Activated CD4-positive, alpha-beta memory T cell treated with anti-CD3 and anti-CD28 coated beads for 36 hours (primary cell): ENCODE measurements at regions not wholly inside any gene's neighbourhood (a gene's known extent, or its start where the extent isn't known, plus 50 kb on each side); places are given as distances from the start of the nearest gene placed in this dataset.

Source experiments
- CTCF ChIA-PET: fragments of 350-600 bp; sonication (Branson Sonifier 250); formaldehyde crosslinking; loops from one replicate; lab custom pipeline; 2021; ENCODE audit warnings: antibody characterized with exemption, inconsistent platforms; lab: Charles Lee
- POLR2A ChIA-PET: fragments of 350-600 bp; sonication (Branson Sonifier 250); formaldehyde crosslinking; loops from one replicate; lab custom pipeline; 2021; ENCODE audit warnings: antibody characterized with exemption; lab: Charles Lee
- DNase-seq: peaks from one replicate; pipeline ENCODE4 v3.0.0-alpha.2; 2020
- H3K27ac Mint-ChIP-seq: one replicate; pipeline ENCODE4 v1.8.0; 2021; ENCODE audit warnings: mixed read lengths
- H3K27me3 Mint-ChIP-seq: one replicate; pipeline ENCODE4 v1.8.0; 2021; ENCODE audit warnings: mixed read lengths
- H3K36me3 Mint-ChIP-seq: one replicate; pipeline ENCODE4 v1.8.0; 2021; ENCODE audit warnings: mixed read lengths
- H3K4me1 Mint-ChIP-seq: one replicate; pipeline ENCODE4 v1.8.0; 2021; ENCODE audit warnings: low read depth, mixed read lengths
- H3K4me3 Mint-ChIP-seq: one replicate; pipeline ENCODE4 v1.8.0; 2021; ENCODE audit warnings: mild to moderate bottlenecking, mixed read lengths
- H3K9me3 Mint-ChIP-seq: one replicate; pipeline ENCODE4 v1.8.0; 2021; ENCODE audit warnings: mixed read lengths
- intact Hi-C: fragments of 100-400 bp; cut with micrococcal nuclease; formaldehyde crosslinking; loops from one replicate; pipeline ENCODE4 v1.15.1; 2023

DNA sequence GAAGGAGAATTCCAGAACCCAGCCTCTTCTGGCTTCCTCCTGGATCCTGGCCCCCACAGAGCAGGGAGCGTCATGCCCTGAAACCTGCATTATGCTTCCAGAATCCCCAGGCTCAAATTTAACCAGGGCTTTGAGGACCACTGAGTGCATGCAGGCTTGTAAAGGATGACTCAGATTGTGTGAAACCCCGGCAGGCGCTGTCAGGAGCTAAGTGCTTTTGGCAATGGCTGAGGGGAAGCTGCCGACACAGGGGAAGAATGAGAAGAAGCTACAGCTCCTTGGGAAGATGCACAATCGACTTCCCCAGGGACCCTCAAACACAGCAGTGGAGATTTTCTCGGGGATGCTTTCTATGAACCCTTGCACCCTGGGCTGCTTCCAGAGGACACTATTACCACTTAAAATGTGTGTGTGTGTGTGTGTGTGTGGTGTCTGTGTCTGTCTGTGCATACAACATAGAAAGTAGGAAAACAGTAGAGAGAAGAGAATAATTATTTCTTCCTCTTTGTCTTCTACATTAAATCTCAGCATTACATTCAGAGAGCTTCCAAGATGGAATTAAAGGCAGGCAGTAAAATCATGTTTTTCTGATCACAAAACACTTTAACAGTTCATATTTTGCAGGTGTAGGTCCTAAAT, 183.5 kb upstream of the INHBA start:
- intact Hi-C loops, result no loop called here
- H3K27ac Mint-ChIP-seq, result no peak overlapping the region
- POLR2A ChIA-PET, result interaction anchor here (0.6 kb wide), 1 partner anchor 1013 kb away, joined by 3 read pairs; no protein-coding TSS in a partner anchor
- H3K4me3 Mint-ChIP-seq, result no peak overlapping the region
- peaks cover 9% of the 10 kb centered on the region for H3K27me3 Mint-ChIP-seq
- H3K4me1 Mint-ChIP-seq, result peaks cover 32% of the 10 kb centered on the region
- H3K36me3 Mint-ChIP-seq, result peaks cover 13% of the 10 kb centered on the region
- H3K9me3 Mint-ChIP-seq, result peaks cover 4% of the 10 kb centered on the region
- no peak for DNase-seq
- CTCF ChIA-PET, result interaction anchor here (0.6 kb wide), 1 partner anchor 15 kb away, joined by 3 read pairs; no protein-coding TSS in a partner anchor

DNA sequence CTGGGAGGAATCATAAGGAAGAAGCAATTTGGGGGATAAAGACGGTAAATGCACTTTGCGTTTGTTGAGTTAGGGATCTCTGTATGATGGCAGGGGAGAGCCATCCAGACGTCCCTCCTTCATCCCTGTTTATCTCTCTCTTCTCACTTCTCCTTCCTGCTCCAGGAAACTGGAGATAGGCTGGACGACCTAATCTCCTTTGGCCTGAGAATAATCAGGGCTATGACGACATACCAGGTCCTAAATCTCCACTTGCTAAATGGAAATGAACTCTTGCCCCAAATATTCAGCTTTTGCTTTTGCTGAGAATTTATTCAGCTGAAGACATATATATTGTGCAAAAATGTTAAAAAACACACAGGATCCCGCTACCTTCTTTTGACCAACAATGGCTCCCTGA, 182.9 kb upstream of the INHBA start:
- H3K27me3 Mint-ChIP-seq, result peaks cover 9% of the 10 kb centered on the region
- peaks cover 5% of the 10 kb centered on the region for H3K9me3 Mint-ChIP-seq
- no peak overlapping the region for H3K4me3 Mint-ChIP-seq
- no peak overlapping the region for H3K27ac Mint-ChIP-seq
- DNase-seq, result no peak
- ChIA-PET CTCF (no interaction called here), POLR2A (no interaction called here)
- peaks cover 16% of the 10 kb centered on the region for H3K36me3 Mint-ChIP-seq
- peaks cover 36% of the 10 kb centered on the region for H3K4me1 Mint-ChIP-seq
- intact Hi-C loops, result no loop called here

DNA sequence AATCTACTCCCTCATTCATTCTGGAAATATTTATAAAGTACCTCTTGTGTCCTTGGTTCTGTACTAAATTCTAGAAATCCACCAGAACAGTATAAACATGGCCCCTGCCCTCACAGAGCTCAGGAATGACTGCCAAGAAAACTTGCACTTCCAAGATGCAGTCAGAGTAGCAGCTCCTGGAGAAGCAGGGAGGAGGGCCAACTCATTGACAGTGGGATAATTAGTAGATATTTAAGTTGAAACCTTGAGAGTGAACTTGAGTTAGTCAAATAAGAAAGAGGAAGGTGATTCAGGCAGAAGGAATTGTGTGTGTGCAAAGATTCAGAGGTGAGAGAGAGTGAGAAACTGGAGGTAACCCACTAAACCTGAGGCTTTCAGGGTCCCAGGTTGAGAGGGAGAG, 182.2 kb upstream of the INHBA start:
- no peak overlapping the region for H3K27ac Mint-ChIP-seq
- peaks cover 40% of the 10 kb centered on the region for H3K4me1 Mint-ChIP-seq
- CTCF ChIA-PET, result no interaction called here
- no peak for DNase-seq
- H3K9me3 Mint-ChIP-seq, result peaks cover 10% of the 10 kb centered on the region
- intact Hi-C loops, result no loop called here
- peaks cover 8% of the 10 kb centered on the region for H3K27me3 Mint-ChIP-seq
- H3K4me3 Mint-ChIP-seq, result no peak overlapping the region
- H3K36me3 Mint-ChIP-seq, result peaks cover 19% of the 10 kb centered on the region
- POLR2A ChIA-PET, result no interaction called here

DNA sequence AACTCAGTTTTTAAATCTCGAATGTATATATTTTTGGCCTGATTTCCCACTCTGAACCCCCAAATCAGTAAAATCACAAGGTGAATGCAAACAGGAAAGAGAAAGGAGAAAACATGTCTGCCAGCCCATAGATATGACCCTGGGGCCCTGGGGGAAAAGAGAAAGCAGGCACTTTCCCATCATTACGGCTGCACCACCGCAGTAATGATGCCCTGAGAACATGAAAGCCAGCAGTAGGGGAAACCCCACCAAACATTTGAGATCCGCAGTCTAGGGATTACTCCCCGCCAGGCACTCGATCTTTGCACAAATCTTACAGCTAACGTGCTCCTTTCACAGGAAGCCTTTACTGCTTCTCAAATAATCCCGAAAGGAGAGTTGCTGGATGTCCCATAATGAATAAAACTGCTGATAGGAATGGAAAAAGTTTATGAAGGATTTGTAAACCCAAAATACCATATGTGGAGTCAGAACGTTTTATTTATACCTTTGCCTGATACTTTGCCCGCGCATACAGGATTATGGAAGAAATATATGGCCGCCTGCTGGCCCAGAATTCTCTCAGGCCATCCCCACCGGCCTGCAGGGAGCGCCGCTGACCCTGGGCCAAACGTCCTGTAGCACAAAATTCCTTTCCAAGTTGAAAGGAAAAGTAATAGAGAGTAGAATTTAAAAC, 180.0 kb upstream of the INHBA start:
- H3K9me3 Mint-ChIP-seq, result peaks cover 13% of the 10 kb centered on the region
- DNase-seq, result peak; percentile 62
- intact Hi-C loops, result loop anchor here (5.0 kb wide), 1 partner anchor 1419 kb away; no protein-coding TSS in a partner anchor
- H3K36me3 Mint-ChIP-seq, result peaks cover 22% of the 10 kb centered on the region
- peak overlapping the region; percentile 93 for H3K27ac Mint-ChIP-seq
- H3K27me3 Mint-ChIP-seq, result peaks cover 2% of the 10 kb centered on the region
- H3K4me1 Mint-ChIP-seq, result peaks cover 38% of the 10 kb centered on the region
- CTCF ChIA-PET, result interaction anchor here (1.7 kb wide), 1 partner anchor 58 kb away, joined by 14 read pairs; no protein-coding TSS in a partner anchor
- POLR2A ChIA-PET, result no interaction called here
- H3K4me3 Mint-ChIP-seq, result no peak overlapping the region

DNA sequence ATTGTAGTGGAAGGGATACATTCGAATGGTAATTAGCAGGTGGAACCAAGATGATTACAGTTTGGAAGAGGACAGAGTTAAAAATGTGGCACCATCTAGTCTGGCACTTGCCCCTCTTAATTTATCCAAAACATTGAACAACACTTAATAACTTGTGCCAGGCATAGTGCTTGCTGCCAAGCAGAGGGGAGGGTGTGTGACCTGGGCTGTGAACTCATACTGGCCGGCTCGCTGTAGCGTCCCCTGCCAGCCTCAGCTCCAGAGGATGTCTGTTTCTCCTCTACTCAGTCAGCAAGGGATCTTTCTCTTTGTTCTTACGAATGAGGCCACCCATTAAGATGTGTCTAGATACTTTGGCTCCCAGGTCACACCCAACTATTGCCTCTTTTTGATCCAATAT, 179.4 kb upstream of the INHBA start:
- Mint-ChIP-seq H3K36me3 (peaks cover 22% of the 10 kb centered on the region), H3K4me1 (peaks cover 38% of the 10 kb centered on the region), H3K27me3 (no peaks in the 10 kb centered on the region), H3K9me3 (peaks cover 13% of the 10 kb centered on the region), H3K4me3 (peak overlapping the region; percentile 43), H3K27ac (peak overlapping the region; percentile 93)
- CTCF ChIA-PET, result interaction anchor here (1.6 to 1.7 kb wide), 2 partner anchors 12 to 59 kb away, joined by 3 to 14 read pairs; no protein-coding TSS in a partner anchor
- POLR2A ChIA-PET, result interaction anchor here (0.5 kb wide), 1 partner anchor 1007 kb away, joined by 3 read pairs; no protein-coding TSS in a partner anchor
- no peak for DNase-seq
- intact Hi-C loops, result loop anchor here (5.0 kb wide), 1 partner anchor 1420 kb away; no protein-coding TSS in a partner anchor

DNA sequence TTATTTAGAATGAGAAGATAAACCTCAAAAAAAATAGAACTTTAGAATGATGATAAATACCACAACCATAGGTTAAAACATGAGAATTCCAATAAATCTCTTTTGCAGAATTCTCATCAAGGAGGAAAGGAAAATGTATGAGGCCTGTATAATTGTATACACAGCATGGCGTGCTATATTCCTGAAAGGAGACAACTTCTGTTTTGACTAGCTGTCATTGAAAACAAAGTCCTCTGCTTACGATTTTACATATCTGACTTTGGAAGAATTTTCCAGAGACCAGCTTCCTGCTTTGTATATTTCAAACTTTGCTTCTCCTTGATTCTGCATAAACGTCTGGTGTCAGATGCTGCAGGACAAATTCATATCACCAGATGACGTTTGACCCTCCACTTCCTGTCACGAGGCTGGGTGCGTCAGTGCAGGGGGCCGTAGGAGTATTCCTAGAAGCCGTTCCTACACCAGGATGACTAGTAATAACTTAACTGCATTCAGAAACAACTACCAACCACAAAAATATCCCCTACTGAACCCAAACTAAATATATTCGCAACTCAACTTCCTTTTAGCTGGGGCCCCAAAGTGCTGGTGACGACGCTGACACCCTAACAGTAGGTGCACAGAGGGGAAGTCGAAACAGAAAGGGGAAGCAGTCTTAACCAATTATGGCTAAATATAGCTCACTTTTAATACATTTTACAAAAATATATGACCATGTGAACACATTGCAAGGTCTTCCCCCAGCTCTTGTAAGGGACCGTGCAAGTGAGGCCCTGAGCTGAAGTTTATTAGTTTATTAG, 178.6 kb upstream of the INHBA start:
- CTCF ChIA-PET, result interaction anchor here (1.6 to 1.7 kb wide), 2 partner anchors 11 to 59 kb away, joined by 3 to 14 read pairs; no protein-coding TSS in a partner anchor

DNA sequence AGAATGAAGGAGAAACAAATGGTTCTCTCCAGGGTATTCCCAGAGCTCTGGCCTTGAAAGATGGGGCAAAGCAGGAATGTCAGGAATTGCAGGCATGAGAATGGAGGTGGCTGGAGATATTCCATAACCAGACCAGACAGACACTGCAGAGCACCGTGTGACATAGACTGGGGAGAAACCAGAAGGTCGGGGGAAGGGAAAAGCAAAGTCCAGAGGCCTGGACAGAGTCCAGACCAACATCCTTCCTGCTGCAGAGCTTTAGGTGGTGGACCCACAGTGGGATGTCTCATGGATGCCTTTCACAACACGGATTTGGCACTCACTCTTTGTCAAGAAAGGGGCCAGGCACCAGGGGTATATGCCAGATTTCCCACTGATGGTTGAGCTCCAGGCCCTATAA, 177.2 kb upstream of the INHBA start:
- H3K27me3 Mint-ChIP-seq, result peaks cover 4% of the 10 kb centered on the region
- no peak overlapping the region for H3K4me3 Mint-ChIP-seq
- H3K4me1 Mint-ChIP-seq, result peaks cover 34% of the 10 kb centered on the region
- POLR2A ChIA-PET, result no interaction called here
- CTCF ChIA-PET, result interaction anchor here (0.7 kb wide), 1 partner anchor 61 kb away, joined by 3 read pairs; no protein-coding TSS in a partner anchor
- intact Hi-C loops, result loop anchor here (5.0 kb wide), 1 partner anchor 1422 kb away; no protein-coding TSS in a partner anchor
- peaks cover 13% of the 10 kb centered on the region for H3K9me3 Mint-ChIP-seq
- DNase-seq, result no peak
- peak overlapping the region; percentile 46 for H3K27ac Mint-ChIP-seq
- peaks cover 22% of the 10 kb centered on the region for H3K36me3 Mint-ChIP-seq

More for the DNA sequence above, 178.6 kb upstream of the INHBA start:
- intact Hi-C loops, result loop anchor here (1.0 to 5.0 kb wide), 5 partner anchors 11 to 1421 kb away; partner anchors contain the start of genes MRPL32 and PSMA2
- Mint-ChIP-seq H3K27ac (peak overlapping the region; percentile 93), H3K36me3 (peaks cover 22% of the 10 kb centered on the region), H3K27me3 (peaks cover 1% of the 10 kb centered on the region), H3K4me3 (peak overlapping the region; percentile 43), H3K4me1 (peaks cover 38% of the 10 kb centered on the region), H3K9me3 (peaks cover 13% of the 10 kb centered on the region)
- DNase-seq, result peak; percentile 91
- POLR2A ChIA-PET, result interaction anchor here (0.5 to 0.6 kb wide), 2 partner anchors 13 to 1008 kb away, joined by 3 read pairs; no protein-coding TSS in a partner anchor

DNA sequence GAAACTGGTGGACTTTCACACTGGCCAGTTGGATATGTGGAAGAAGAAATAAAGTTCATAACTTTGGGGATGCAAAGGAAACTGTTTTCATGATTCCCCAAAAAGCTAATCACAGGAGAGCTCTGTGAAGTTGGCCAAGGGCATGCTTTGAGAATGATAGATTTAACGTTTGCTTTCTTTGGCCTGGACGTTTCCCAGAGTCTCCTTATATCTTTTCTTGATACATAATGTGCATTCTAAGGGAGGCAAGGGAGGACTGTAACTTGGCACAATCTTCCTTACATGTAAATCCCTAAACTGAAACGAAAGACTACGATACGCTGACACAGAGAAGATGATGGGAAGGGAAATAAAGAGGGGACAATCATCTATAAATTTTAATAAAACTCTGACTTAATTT, 176.5 kb upstream of the INHBA start:
- H3K4me1 Mint-ChIP-seq, result peaks cover 32% of the 10 kb centered on the region
- intact Hi-C loops, result no loop called here
- peaks cover 4% of the 10 kb centered on the region for H3K27me3 Mint-ChIP-seq
- H3K9me3 Mint-ChIP-seq, result peaks cover 13% of the 10 kb centered on the region
- H3K36me3 Mint-ChIP-seq, result peaks cover 22% of the 10 kb centered on the region
- no peak overlapping the region for H3K27ac Mint-ChIP-seq
- POLR2A ChIA-PET, result no interaction called here
- CTCF ChIA-PET, result interaction anchor here (1.7 kb wide), 1 partner anchor 61 kb away, joined by 6 read pairs; no protein-coding TSS in a partner anchor
- H3K4me3 Mint-ChIP-seq, result no peak overlapping the region
- no peak for DNase-seq

DNA sequence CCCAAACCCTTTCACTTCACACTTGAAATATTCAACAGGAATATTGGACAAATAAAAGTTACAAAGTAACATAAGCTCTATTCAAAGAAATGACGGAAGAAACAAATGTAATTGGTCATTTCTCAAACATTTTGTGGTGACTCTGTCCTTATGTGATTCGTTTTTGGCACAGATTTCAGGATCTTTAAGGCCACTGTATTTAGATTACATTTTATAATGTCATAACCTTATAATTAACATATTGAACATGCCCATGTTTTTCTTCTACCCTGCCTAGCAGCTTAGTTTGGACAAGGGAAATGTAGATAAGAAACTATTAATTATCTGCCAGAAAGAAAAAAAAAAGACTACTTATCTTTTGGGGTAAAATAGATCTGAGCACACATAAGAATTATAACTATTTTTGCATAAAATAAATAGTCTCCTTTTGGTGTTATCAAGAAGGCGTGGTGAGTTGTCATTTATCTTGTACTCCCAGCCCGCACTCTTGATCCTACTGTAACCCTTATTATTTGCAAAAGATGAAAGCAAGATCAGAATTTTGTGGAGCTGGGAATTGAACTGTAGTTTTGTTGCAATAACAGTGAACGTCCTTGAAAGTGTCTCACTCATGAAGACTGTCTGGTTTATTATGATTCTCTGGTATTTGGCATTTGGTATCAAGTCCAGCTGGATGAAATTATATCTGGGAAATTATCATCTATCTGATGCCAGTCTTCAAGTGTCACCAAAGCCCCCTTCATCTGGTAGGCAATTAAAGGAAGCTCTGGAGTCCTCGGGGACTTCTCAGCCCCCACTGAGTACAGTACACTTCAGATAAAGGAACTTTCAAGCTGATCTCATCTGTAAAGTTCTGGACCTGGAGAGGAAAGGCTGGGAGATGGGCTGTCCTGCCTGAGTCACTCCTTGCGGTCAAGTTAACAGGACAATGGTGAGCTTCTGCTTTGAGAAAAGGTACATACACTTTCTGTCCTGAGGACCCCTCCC, 175.7 kb upstream of the INHBA start:
- Mint-ChIP-seq H3K4me3 (no peak overlapping the region), H3K9me3 (peaks cover 13% of the 10 kb centered on the region), H3K27me3 (peaks cover 6% of the 10 kb centered on the region), H3K27ac (no peak overlapping the region), H3K36me3 (peaks cover 22% of the 10 kb centered on the region), H3K4me1 (peaks cover 32% of the 10 kb centered on the region)
- POLR2A ChIA-PET, result no interaction called here
- CTCF ChIA-PET, result interaction anchor here (1.7 kb wide), 1 partner anchor 62 kb away, joined by 6 read pairs; no protein-coding TSS in a partner anchor
- intact Hi-C loops, result no loop called here
- DNase-seq, result no peak

DNA sequence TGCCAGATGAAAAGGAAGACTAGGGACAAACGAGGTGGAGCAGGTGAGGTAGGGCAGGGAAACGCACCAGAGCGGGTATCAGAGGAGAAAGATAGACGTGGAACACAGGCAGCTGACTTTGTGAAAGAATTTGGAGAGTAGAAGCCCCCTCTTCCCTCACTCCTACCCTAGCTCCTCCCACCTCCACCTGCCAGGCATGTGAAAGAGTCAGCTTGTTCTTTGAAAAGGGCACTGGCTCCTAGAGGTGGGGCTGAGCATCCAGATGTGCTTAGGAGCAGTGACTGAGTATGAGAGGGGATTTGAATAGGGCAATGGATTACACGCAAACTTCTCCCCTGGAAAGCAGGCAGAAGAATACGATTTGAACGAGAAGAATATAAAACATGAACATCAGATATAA, 174.2 kb upstream of the INHBA start:
- intact Hi-C loops, result no loop called here
- peaks cover 6% of the 10 kb centered on the region for H3K27me3 Mint-ChIP-seq
- CTCF ChIA-PET, result no interaction called here

More for the DNA sequence above, 174.2 kb upstream of the INHBA start:
- POLR2A ChIA-PET, result no interaction called here
- no peak overlapping the region for H3K4me3 Mint-ChIP-seq
- H3K27ac Mint-ChIP-seq, result no peak overlapping the region
- peaks cover 14% of the 10 kb centered on the region for H3K36me3 Mint-ChIP-seq
- peaks cover 21% of the 10 kb centered on the region for H3K4me1 Mint-ChIP-seq
- DNase-seq, result no peak
- H3K9me3 Mint-ChIP-seq, result peaks cover 13% of the 10 kb centered on the region
